HuH-7 (cell line): ENCODE measurements at regions not wholly inside any gene's neighbourhood (a gene's known extent, or its start where the extent isn't known, plus 50 kb on each side); places are given as distances from the start of the nearest gene placed in this dataset.
"Not testable (repeated sequence)": the region's sequence is repeated elsewhere in the genome, so short reads cannot be mapped to it uniquely, and the experiment has no call there.

Source experiments
- DNase-seq: peaks from one replicate; pipeline ENCODE4 v3.0.0; 2011; ENCODE audit warnings: low spot score

DNA sequence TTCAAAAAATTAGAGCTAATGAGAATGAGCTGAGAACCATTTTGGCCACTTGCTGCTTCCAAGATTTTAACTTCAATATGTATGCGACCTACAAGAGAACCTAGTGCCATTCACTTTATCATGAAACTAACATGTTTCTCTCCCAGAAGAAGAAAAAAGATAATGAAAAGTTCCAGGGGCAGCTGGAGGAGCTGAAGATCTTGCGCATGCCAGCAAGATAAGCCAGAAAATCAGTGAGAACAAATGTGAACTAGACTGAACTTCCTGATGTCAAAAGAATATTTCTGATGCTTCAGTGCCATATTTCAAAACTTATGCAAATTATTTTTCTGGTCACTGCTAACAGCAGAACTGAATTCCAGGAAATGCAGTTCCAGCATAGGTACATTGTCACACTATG, 1265.1 kb downstream of the BRINP3 start:
- no peak for DNase-seq

DNA sequence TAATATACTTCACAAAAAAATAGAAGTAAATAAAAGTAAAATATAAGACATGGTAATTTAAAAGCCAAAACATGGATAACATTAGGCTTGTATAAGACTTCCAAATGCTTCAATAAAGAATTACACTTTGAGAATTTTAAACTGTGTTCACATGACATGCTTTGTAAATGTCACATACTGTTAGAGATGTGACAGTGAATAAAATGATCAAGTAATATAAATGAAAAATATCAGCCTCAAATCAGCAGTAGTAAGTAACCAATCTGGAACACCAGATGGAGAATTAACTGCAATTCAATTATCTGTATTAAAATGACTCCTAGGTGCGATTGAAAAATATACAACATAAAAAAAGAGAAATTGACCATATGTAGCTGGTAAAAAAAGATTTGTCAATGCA, 1260.8 kb downstream of the BRINP3 start:
- DNase-seq = no peak

DNA sequence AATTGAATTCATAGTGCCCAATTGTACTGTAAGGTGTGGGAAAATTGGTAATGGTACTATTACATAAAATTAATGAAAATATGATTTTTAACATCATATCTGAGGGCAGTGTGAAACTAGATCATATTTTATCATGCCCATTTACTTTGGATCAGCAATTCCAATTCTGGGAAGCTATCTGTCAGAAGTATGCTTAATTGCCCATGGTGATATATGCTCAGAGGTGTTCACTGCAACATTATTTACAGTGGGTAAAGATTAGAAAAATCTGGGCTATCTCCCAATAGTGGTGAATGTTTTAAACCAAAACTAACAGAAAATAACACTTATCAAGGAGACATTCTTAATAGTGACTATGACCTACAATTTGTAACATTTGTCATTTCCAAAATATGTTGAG, 1260.0 kb downstream of the BRINP3 start:
- no peak for DNase-seq

DNA sequence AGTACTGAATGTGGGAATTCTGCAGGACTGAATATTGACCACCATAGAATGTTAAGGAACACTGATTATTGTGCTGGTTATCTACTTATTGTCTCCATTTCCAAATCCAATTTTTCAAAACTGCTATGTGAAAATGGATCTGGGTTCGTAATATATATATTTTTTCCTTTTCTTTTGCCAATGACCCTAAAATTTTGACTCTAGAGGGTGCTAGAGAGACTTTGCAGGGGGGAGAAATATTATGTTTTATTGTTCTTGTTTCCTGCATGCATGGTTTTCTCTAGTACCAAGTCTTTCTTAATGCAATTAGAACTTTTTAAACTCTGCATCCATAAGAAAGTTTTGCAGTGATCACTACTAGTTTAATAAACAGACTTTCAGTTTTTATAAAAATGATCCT, 1256.9 kb downstream of the BRINP3 start:
- DNase-seq = peak; percentile 22

DNA sequence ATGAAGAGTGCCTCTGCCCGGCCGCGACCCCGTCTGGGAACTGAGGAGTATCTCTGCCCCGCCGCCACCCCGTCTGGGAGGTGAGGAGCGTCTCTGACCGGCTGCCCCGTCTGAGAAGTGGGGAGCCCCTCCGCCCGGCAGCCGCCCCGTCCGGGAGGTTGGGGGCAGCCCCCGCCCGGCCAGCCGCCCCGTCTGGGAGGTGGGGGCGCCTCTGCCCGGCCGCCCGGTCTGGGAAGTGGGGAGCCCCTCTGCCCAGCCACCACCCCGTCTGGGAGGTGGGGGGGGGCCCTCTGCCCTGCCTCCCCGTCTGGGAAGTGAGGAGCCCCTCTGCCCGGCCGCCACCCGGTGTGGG, 1251.9 kb downstream of the BRINP3 start:
- not testable (repeated sequence) for DNase-seq

DNA sequence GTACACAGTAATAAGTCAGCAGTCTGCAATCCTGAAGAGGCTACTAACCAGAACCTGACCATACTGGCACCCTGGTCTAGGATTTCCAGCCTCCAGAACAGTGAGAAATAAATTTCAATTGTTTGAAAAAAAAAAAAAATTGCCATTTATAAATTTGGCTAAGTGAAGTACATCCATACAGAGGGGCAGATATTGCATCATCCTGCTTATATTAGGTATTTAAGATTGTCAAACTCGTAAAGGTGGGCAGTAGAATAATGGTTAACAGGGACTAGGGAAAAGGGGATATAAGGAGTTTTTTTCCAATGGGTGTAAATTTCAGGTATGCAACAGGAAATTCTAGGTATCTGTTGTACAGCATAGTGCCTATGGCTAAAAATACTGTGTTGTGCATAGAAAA, 1250.9 kb downstream of the BRINP3 start:
- DNase-seq = no peak

DNA sequence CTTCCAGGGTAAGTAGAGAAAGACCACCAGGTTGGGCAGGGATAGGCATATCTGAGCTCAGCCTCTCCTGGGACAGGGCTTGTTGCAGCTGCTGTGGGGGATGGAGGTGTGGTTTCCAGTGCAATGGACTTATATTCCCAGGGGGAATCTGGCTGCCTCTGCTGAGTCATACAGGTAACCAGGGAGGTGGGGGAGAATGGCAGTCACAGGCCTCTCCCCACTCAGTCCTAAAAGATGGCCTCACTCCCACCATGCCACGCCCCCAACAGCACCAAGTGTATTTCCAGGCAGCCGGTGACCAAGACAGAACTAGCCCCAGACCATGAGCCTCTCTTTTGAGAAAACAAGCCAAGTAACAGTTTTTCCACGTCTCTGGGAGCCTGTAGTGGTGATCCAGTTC, 1240.7 kb downstream of the BRINP3 start:
- no peak for DNase-seq

DNA sequence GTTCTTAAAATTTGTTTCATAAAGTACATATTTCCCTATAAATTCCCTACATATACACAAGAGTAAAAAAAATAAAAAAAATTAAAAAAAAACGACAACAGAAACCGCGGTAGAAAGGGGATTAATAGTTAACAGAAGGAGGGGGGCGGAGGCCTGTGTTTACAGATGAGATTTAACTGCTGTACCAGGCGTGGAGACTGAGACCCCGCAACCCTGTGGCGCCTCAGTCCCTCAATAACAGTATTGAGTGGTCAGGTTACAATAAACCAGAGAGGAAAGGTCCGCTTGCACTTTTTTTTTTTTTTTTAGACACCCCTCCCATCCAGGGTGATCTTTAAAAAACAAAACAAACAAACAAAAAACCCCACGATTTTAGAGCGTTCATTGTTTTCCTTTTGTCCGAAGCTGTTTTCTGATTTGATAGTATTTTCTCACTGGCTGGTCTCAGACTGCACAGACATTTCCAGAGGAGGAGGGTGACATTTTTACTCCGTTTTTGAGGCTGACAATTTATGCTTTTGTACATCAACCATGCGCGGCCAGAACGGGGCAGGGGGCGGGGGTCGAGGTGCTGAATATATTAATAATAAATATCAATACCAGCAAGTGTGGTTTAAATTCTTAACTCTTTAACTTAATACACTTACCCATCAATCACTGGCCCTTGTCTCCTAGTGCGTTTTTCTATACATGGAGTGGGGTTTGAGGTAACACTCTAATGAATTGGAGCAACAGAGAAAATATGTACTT, 1223.9 kb downstream of the BRINP3 start:
- DNase-seq = no peak

DNA sequence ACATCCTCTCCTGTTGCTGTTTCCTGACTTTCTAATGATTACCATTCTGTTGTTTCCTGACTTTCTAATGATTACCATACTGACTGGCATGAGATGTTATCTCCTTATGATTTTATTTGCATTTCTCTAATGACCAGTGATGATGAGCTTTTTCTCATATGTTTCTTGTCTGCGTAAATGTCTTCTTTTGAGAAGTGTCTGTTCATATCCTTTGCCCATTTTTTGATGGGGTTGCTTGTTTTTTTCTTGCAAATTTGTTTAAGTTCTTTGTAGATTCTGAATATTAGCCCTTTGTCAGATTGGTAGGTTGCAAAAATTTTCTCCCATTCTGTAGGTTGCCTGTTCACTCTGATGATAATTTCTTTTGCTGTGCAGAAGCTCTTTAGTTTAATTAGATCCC, 1216.5 kb downstream of the BRINP3 start:
- not testable (repeated sequence) for DNase-seq

DNA sequence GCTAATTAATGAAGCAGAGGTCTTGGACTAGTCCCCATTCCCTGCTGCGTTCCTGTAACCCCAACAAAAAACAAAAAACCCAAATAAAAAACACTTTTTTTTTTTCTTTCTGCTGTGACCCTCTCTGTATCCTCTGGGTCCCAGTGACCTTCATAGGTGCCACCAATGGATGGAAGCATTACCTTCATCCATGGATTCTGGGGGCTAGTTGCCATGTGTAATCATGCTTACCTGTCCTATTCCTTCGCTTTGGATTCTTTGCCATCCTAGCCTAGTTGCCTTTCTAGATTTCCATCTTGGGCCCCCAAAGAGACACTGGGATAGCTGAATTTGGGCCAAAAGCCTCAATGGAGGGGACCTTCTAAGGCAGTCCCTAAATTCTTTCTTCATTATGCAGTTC, 1208.7 kb downstream of the BRINP3 start:
- no peak for DNase-seq

DNA sequence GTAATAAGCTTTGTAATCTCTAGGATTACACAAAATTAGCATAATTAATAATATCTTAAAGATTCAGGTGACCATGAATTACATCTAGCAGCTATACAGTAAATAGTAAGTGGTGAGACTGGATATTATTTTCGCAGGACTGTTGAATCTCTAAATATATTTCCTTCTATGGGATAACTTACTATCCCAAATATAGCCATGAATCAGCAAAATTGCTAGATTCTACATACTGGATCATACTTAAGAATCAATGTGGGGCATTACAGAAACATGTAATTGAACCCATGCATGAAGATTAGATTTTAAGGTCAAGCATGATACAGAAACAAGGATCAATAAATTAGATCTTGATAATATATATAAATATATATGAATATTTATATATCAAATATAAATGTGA, 1203.4 kb downstream of the BRINP3 start:
- DNase-seq = no peak

DNA sequence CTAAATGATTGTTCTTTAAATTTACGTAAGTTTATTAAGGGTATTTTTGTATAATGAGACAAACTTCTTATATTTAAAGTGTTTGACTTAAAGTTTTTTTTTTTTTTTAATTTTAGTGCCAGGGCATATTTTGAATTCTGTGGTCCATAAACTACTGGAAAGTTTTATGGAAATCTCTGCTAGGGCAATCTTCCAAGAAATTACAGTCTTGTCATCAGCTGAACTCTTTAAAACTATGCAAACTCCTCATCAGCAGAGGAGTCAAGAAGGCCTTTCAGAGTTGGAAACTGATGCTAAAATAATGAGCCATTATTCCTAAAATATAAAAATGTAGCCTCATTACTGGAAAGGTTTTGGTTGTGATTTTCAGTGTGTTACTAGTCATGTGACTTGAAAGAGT, 1201.9 kb downstream of the BRINP3 start:
- DNase-seq = no peak

DNA sequence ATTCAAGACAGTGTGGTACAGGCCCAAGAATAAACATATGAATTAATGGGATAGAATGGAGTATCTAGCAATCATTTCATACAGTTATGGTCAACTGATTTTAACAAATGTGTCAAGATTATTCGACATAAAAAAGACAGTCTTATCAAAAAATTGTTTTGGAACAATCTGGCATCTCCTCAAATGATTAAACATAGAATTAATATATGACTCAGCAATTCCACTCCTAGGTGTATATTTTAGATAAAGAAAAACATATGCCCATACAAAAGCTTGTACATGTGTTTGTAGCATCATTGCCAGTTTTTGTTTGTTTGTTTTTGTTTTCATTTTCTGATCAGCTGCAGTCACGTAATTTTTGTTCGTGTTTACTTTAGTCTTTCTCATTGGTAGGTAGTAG, 1188.3 kb downstream of the BRINP3 start:
- DNase-seq = no peak

DNA sequence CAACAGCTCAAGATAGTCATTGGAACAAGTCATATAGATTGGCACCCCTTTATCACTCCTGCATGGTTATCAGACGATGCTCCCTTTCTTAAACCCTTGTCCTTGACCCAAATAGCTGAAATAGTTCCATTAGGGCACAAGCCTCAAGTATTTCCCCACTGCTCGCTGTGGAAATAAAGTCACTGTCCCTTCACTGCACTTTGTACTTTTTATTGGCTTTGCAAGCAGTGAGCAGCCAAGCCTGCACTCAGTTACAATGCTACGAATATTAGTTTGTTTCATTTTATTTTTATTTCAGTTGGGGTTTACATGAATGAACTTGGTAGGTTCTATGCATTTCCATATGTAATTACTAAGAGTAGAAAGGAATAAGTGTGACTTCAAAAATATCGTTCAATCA, 1176.4 kb downstream of the BRINP3 start:
- no peak for DNase-seq

DNA sequence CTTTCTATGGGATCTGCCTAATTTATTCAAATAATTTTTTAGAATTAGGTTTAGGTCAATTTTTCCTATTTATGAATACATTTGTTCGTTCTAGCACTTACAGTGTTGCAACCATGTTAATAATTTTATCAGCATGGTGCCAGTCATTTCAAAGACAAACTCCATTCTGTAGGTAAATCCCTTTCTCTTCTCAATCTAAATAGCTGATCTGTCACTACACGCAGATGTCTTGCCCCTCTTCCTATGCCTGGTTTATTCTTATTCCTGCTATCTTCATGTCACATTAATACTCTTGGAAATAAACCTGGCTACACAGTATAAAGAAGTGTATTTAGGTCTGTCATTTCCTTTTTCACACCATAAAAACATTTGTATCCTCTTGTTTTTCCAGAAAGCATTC, 1172.4 kb downstream of the BRINP3 start:
- no peak for DNase-seq

DNA sequence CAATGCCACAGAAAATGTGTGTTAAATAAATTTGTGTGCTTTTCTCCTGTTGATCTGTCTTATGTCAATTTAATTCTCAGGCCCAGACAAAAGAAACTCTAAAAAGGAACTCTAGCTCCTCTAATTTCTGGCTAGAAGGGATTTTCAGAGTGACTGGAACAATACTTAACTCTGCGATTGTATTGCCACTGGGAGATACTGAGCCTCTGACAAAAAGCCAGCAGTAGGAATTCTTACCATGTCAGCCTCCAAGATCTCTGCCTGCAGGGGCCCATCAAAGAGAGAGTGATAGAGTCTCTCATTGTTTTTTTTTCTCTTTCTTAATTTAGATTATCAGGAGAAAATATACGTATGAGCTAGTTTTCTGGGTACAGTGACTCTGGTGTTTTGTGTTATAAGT, 1165.7 kb downstream of the BRINP3 start:
- DNase-seq = no peak

DNA sequence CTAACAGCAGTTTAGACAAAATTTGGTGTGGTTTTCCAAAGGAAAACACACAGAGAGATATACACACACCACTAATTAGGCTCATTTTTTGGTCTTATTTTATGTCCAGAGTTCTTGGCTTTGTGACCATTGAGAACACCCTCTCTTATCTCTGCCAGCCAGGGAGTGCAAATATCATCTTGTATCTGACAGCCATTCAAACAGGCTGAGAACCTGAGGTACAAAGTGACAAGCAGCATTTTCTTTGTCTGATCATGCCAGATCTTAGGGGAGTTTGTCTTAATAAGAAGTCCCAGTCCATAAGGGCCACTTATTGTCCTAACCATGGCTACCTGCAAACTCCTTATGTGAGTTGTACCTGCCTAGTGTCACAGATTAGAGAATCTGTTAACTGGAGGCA, 1165.2 kb downstream of the BRINP3 start:
- no peak for DNase-seq

DNA sequence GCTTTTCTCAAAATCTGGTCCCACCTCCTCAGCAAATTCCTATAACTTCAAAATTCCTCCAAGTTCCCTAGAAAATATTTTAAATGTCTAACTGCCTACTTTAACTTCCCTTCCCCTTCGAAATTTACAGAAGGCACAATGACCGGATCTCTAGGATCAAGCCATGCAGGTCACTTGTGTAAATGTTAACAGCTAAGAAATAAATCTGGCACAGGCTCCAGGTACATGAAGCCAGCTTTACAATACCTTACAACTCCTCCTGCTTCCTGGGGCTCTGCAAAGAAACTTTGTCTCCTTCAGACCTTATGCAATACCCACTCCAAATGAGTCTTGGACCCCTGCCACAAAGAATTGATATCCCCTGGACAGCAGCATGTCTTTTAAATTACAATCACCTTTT, 1164.2 kb downstream of the BRINP3 start:
- DNase-seq = no peak

DNA sequence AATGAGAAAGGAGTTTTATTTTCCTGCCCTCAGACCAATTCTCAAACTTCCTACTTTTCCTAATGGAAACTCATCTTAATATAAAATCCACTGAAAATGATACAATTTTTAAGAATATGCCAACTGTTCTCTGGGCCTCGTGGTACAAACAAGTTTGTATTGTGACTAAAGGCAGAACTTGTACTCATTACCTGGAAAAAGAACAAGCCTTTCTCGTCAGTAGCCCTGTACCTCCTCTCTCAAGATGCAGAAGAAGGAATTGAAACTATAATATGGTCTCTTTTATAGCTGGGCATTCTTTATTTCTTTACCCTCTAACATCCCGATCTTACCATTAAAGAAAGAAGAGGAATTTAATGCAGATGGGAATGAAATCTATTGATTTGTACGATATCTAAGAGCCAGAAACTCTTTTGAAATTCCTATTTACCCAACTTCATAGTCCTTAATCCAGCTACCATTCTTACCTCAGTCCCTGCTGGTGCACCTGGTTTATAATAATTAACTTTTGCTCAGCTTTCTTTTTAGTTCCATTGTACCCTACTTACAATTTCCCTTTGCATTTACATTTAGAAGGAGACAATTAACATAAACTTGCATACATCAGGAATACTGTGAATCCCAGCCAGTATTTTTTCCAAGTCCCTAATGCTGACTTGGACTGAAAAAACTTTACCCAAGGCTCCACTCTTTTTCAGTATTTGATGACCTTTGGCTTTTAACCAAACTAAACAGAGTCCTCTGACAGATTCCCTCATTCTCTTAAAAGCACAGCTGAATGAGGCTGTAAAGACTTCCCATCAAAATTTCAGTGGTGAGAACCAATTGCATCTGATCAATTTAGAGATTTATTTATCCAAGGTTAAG, 1162.4 kb downstream of the BRINP3 start:
- DNase-seq = no peak

DNA sequence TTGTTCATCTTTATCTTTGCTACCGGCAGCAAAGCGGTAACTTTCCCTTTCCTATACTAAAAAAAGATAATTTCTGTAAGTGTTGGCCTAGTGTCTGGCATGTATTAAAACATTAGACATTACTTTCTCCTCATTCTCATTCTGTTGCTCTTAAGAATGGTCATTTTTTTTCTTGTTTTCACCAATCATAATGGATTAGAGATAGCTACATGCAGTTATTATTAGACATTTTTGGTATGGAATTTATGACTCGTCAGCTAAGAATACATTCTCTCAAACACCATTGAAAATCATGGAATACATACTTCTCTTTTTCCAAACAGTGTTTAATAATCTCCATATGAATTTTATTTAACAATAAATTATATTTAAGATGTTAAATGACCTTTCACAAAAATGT, 1154.6 kb downstream of the BRINP3 start:
- DNase-seq = no peak

DNA sequence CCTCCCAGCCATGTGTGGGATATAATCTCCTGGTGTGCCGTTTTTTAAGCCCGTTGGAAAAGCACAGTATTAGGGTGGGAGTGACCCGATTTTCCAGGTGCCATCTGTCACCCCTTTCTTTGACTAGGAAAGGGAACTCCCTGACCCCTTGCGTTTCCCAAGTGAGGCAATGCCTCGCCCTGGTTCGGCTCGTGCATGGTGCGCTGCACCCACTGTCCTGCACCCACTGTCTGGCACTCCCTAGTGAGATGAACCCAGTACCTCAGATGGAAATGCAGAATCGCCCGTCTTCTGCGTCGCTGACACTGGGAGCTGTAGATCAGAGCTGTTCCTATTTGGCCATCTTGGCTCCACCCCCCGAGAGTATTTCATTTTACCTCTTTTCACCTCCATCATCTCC, 1146.6 kb downstream of the BRINP3 start:
- not testable (repeated sequence) for DNase-seq

DNA sequence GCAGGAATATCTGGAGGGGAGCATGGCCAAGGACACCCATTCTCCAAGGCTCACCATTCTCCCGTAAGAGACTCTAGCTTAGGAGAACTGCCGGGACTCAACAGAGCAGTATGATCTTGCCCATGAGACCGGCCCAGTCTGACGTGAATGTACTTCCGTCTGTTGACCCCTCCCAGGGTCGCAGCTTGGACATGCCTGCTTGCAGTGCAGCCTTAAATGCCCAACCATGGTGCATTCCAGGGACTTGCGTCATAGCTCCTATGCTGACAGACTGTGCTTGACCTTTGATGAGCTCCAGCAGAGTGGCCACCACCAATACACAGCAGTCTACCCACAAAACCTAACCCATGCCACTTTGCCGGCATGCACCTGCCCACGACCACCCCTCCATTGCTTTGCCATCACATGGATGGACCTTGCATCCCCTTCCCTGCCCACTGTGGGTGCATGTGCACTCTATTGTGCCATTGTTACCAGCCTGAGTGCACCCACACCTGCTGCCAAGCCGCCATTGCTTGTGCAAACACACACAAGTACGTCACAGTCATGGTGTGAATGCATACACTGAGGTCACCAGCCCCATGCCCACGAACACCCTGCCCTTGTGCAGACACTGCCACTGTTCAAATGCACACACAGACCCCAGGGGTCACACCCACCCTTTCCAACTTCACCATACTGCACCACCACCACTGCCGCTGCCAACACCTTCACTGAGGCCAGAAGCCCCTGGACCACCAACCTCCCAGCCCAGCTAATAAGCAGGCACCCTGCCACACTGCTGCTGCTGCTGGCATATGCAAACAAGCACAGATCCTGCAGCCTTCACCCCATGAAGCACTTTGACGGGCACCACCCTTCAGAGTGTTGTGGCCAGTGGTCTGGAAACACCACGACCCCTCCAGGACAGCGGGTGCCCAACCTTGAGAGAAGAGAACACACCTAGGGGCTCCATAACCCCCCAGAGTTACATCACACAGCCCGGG, 1141.3 kb downstream of the BRINP3 start:
- peak; percentile 10 for DNase-seq
